Smooth muscle cell (in vitro differentiated cells): ENCODE measurements at regions not wholly inside any gene's neighbourhood (a gene's known extent, or its start where the extent isn't known, plus 50 kb on each side); places are given as distances from the start of the nearest gene placed in this dataset.

Experiments
- DNase-seq: peaks from one replicate; lab custom pipeline; 2025; ENCODE audit not compliant: unreplicated experiment; lab: John Stamatoyannopoulos, UW
- H2AFZ ChIP-seq: fragments of 200-600 bp; sonication (generic); 2 replicates; pipeline ENCODE4 v1.6.0; 2016; ENCODE audit warnings: antibody characterized with exemption, low read depth, mild to moderate bottlenecking
- H3F3A ChIP-seq: fragments of 200-600 bp; sonication (generic); 2 replicates; pipeline ENCODE4 v1.6.0; 2017; ENCODE audit warnings: antibody characterized with exemption, low read depth
- H3K27ac ChIP-seq: fragments of 200-600 bp; sonication (generic); 2 replicates; pipeline ENCODE4 v1.5.1; 2016; ENCODE audit warnings: low read depth, mild to moderate bottlenecking
- H3K27me3 ChIP-seq: fragments of 200-600 bp; sonication (generic); 2 replicates; pipeline ENCODE4 v1.6.1; 2016; ENCODE audit warnings: low read depth, mild to moderate bottlenecking
- H3K36me3 ChIP-seq: fragments of 200-600 bp; sonication (generic); 2 replicates; pipeline ENCODE4 v1.5.1; 2016; ENCODE audit warnings: low read depth
- H3K4me1 ChIP-seq: fragments of 200-600 bp; sonication (generic); 2 replicates; pipeline ENCODE4 v1.5.1; 2016; ENCODE audit warnings: low read depth
- H3K4me2 ChIP-seq: fragments of 200-600 bp; sonication (generic); 2 replicates; pipeline ENCODE4 v1.6.0; 2016; ENCODE audit warnings: mild to moderate bottlenecking
- H3K4me3 ChIP-seq: fragments of 200-600 bp; sonication (generic); 2 replicates; pipeline ENCODE4 v1.5.1; 2016; ENCODE audit warnings: mild to moderate bottlenecking
- H3K79me2 ChIP-seq: fragments of 200-600 bp; sonication (generic); 2 replicates; pipeline ENCODE4 v1.6.0; 2016; ENCODE audit warnings: low read depth, mild to moderate bottlenecking
- H3K9ac ChIP-seq: fragments of 200-600 bp; sonication (generic); 2 replicates; pipeline ENCODE4 v1.6.0; 2016; ENCODE audit warnings: low read depth
- H3K9me3 ChIP-seq: fragments of 200-600 bp; sonication (generic); replicated peaks from 2 replicates; pipeline ENCODE4 v1.5.1; 2016; ENCODE audit warnings: low read depth
- H4K20me1 ChIP-seq: fragments of 200-600 bp; sonication (generic); 2 replicates; pipeline ENCODE4 v1.6.0; 2016; ENCODE audit warnings: low read depth
- CTCF ChIP-seq: fragments of 200-600 bp; sonication (generic); IDR thresholded peaks from 2 replicates; pipeline ENCODE4 v1.5.1; 2017; ENCODE audit warnings: borderline replicate concordance, mild to moderate bottlenecking, antibody characterized with exemption; ENCODE audit not compliant: insufficient read depth, poor library complexity, severe bottlenecking
- WGBS: methylation state at CpG from one replicate; pipeline ENCODE4 v1.1.7; 2016; ENCODE audit warnings: low lambda C conversion rate; 5-methylcytosine and 5-hydroxymethylcytosine counted together

- no peaks in the 10 kb centered on the region for H3F3A ChIP-seq
- H3K4me3 ChIP-seq = no peak overlapping the region
- WGBS = 85% methylated on average over 4 of the region's 4 CpGs
- H3K4me1 ChIP-seq = no peaks in the 10 kb centered on the region
- DNase-seq = no peak
- no peaks in the 10 kb centered on the region for H3K9me3 ChIP-seq
- H3K4me2 ChIP-seq = no peak overlapping the region
- no peak overlapping the region for H2AFZ ChIP-seq
- TF ChIP-seq CTCF = no peak
- H3K27me3 ChIP-seq = no peaks in the 10 kb centered on the region
- H3K9ac ChIP-seq = no peak overlapping the region
- no peaks in the 10 kb centered on the region for H3K79me2 ChIP-seq
- H4K20me1 ChIP-seq = no peaks in the 10 kb centered on the region
- H3K36me3 ChIP-seq = no peaks in the 10 kb centered on the region
- H3K27ac ChIP-seq = no peak overlapping the region
Observed at GRCh38 chr3:154783521-154783931, 296.6 kb upstream of the MME start.

- H3K9ac ChIP-seq = no peak overlapping the region
- H3K79me2 ChIP-seq = no peaks in the 10 kb centered on the region
- TF ChIP-seq CTCF = no peak
- no peak overlapping the region for H2AFZ ChIP-seq
- H3K27me3 ChIP-seq = no peaks in the 10 kb centered on the region
- WGBS = 85% methylated on average over 3 of the region's 3 CpGs
- no peak overlapping the region for H3K4me3 ChIP-seq
- H3K4me1 ChIP-seq = no peaks in the 10 kb centered on the region
- no peaks in the 10 kb centered on the region for H3K9me3 ChIP-seq
- H3K36me3 ChIP-seq = no peaks in the 10 kb centered on the region
- H3F3A ChIP-seq = no peaks in the 10 kb centered on the region
- no peaks in the 10 kb centered on the region for H4K20me1 ChIP-seq
- no peak overlapping the region for H3K4me2 ChIP-seq
- no peak for DNase-seq
- no peak overlapping the region for H3K27ac ChIP-seq
Observed at GRCh38 chr3:154783061-154783460, 297.1 kb upstream of the MME start.

GRCh38 chr3:154782151-154782550, 298.0 kb upstream of the MME start:
- Histone ChIP-seq H2AFZ (no peak overlapping the region), H3K27me3 (no peaks in the 10 kb centered on the region), H3K4me3 (no peak overlapping the region), H3K9ac (no peak overlapping the region), H3F3A (no peaks in the 10 kb centered on the region), H3K9me3 (no peaks in the 10 kb centered on the region), H3K4me2 (no peak overlapping the region), H3K27ac (no peak overlapping the region), H3K36me3 (no peaks in the 10 kb centered on the region), H3K4me1 (no peaks in the 10 kb centered on the region), H3K79me2 (no peaks in the 10 kb centered on the region), H4K20me1 (no peaks in the 10 kb centered on the region)
- DNase-seq = no peak
- TF ChIP-seq CTCF = no peak
- 49% methylated on average over 2 of the region's 2 CpGs for WGBS

- DNase-seq = no peak
- Histone ChIP-seq H3K36me3 (no peaks in the 10 kb centered on the region), H3K4me2 (no peak overlapping the region), H4K20me1 (no peaks in the 10 kb centered on the region), H2AFZ (no peak overlapping the region), H3K27me3 (no peaks in the 10 kb centered on the region), H3K4me1 (no peaks in the 10 kb centered on the region), H3K9me3 (no peaks in the 10 kb centered on the region), H3K27ac (no peak overlapping the region), H3K79me2 (no peaks in the 10 kb centered on the region), H3K9ac (no peak overlapping the region), H3K4me3 (no peak overlapping the region), H3F3A (no peaks in the 10 kb centered on the region)
- WGBS = 89% methylated on average over 3 of the region's 3 CpGs
- TF ChIP-seq CTCF = no peak
Observed at GRCh38 chr3:154781595-154781994, 298.5 kb upstream of the MME start.
